Body of pancreas (tissue), 4 donors: ENCODE measurements at regions not wholly inside any gene's neighbourhood (a gene's known extent, or its start where the extent isn't known, plus 50 kb on each side); places are given as distances from the start of the nearest gene placed in this dataset.

Source experiments
- POLR2A ChIP-seq, 3 donors: fragments of 450-650 bp; IDR thresholded peaks; one replicate each; pipeline ENCODE4 v1.6.1; 2016; ENCODE audit warnings: antibody characterized with exemption in 3 of 3, mild to moderate bottlenecking in 2 of 3
- TF ChIP-seq, protein P1 (sequence below), 7 experiments: fragments of 450-650 bp in 4 of 7; fragments of 200-600 bp in 3 of 7; sonication (generic) in 3 of 7; IDR thresholded peaks; one replicate each; pipeline ENCODE4 v1.5.1; 2016 to 2019; ENCODE audit warnings: antibody characterized with exemption in 7 of 7

- TF ChIP-seq, protein P1, sequence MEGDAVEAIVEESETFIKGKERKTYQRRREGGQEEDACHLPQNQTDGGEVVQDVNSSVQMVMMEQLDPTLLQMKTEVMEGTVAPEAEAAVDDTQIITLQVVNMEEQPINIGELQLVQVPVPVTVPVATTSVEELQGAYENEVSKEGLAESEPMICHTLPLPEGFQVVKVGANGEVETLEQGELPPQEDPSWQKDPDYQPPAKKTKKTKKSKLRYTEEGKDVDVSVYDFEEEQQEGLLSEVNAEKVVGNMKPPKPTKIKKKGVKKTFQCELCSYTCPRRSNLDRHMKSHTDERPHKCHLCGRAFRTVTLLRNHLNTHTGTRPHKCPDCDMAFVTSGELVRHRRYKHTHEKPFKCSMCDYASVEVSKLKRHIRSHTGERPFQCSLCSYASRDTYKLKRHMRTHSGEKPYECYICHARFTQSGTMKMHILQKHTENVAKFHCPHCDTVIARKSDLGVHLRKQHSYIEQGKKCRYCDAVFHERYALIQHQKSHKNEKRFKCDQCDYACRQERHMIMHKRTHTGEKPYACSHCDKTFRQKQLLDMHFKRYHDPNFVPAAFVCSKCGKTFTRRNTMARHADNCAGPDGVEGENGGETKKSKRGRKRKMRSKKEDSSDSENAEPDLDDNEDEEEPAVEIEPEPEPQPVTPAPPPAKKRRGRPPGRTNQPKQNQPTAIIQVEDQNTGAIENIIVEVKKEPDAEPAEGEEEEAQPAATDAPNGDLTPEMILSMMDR (IDR thresholded peaks at IDR 0.05): no peak
- TF ChIP-seq POLR2A (IDR thresholded peaks at IDR 0.05): no peak
Measured at GRCh38 chr10:129385600-129385999, 81.4 kb upstream of the MGMT start.
